ENCODE measurements at regions not wholly inside any gene's neighbourhood (a gene's known extent, or its start where the extent isn't known, plus 50 kb on each side); places are given as distances from the start of the nearest gene placed in this dataset.

DNA sequence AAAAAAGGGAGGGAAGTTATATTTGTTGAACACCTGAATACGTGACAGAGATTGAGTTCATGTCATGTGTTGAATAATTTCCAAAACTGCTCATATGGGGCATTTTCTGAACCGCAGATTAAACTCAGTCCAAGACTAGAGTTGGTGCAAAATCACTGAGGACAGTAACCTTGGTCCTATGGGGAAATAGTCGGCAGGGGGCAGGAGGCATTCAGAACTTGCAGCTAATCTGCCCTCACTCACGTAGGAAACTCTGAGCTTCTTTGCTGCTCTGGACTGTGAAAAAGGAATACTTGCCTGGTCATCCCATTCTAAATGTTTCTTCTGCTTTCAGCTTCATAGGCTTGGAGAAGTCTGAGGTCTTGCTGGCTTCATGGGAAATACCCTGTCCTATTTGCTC, 228.3 kb upstream of the ZP4 start:
- Histone ChIP-seq H3K79me2 (ENCODE audit: insufficient read depth, low read length) (no peaks in the 10 kb centered on the region), H4K20me1 (ENCODE audit: insufficient read depth, low read length) (no peaks in the 10 kb centered on the region), H3K4me1 (ENCODE audit: insufficient read depth, low read length) (no peaks in the 10 kb centered on the region), H3K4me3 (replicated peaks in 1 of 3; ENCODE audit: insufficient read depth in 1 of 3, low read depth in 2 of 3, low read length in 3 of 3) (no peak overlapping the region), H2AFZ (ENCODE audit: low read length) (no peak overlapping the region), H3K27me3 (ENCODE audit: control insufficient read depth in 1 of 2, insufficient read depth in 2 of 2, low read length in 2 of 2) (no peaks in the 10 kb centered on the region), H3K36me3 (replicated peaks in 1 of 2; ENCODE audit: control insufficient read depth in 1 of 2, insufficient read depth in 2 of 2, low read length in 2 of 2) (no peaks in the 10 kb centered on the region), H3K9me3 (ENCODE audit: low read length) (peaks cover 92% of the 10 kb centered on the region), H3K27ac (ENCODE audit: extremely low read length, insufficient read depth, low read length) (no peak overlapping the region), H3K9ac (ENCODE audit: insufficient read depth, low read depth, low read length) (no peak overlapping the region), H3K4me2 (ENCODE audit: low read depth, low read length) (no peak overlapping the region)
- 1% methylated on average over 4 of the region's 4 CpGs for WGBS (ENCODE audit: low lambda C conversion rate)
- ATAC-seq = no peak
- BruUV-seq (replicated peaks) = no TSS peak
- POLR2A ChIA-PET = no interaction called here
- CTCF ChIA-PET (ENCODE audit: low intra/inter-chr PET ratio, low total read pairs) = no interaction called here
- intact Hi-C loops (cut with micrococcal nuclease; ENCODE audit: unreplicated experiment) = no loop called here
- in situ Hi-C loops (cut with HindIII; ENCODE audit: extremely low pct_ligation_motif_present, low pct_unique_long_range_greater_than_20kb) = no loop called here
- DNase-seq (ENCODE audit: low spot score) = no peak
- TF ChIP-seq, protein P1, sequence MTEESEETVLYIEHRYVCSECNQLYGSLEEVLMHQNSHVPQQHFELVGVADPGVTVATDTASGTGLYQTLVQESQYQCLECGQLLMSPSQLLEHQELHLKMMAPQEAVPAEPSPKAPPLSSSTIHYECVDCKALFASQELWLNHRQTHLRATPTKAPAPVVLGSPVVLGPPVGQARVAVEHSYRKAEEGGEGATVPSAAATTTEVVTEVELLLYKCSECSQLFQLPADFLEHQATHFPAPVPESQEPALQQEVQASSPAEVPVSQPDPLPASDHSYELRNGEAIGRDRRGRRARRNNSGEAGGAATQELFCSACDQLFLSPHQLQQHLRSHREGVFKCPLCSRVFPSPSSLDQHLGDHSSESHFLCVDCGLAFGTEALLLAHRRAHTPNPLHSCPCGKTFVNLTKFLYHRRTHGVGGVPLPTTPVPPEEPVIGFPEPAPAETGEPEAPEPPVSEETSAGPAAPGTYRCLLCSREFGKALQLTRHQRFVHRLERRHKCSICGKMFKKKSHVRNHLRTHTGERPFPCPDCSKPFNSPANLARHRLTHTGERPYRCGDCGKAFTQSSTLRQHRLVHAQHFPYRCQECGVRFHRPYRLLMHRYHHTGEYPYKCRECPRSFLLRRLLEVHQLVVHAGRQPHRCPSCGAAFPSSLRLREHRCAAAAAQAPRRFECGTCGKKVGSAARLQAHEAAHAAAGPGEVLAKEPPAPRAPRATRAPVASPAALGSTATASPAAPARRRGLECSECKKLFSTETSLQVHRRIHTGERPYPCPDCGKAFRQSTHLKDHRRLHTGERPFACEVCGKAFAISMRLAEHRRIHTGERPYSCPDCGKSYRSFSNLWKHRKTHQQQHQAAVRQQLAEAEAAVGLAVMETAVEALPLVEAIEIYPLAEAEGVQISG (CRISPR knock-in tag; IDR thresholded peaks at IDR 0.05) = no peak
- FAIRE-seq = no peak

DNA sequence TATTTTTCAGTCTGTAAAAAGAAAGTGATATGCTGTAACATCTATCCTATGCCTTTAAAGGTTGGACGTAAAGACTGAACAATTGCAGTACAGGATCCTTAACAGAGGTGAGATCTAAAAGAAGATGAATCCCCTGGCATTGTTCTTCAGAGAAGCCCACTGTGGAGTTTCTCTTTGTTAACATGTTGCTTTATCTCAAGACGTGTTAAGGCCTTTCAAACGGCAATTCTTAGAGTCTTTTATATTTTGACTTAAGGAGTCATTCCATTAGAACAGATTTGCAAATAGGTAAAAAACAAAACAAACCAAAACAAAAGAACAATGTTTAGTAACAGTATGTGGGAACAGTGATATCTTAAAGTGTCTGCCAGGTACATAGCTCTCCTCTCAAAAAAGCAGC, 225.1 kb upstream of the ZP4 start:
- ChIA-PET POLR2A (no interaction called here), CTCF (ENCODE audit: low intra/inter-chr PET ratio, low total read pairs) (no interaction called here)
- H3K36me3 ChIP-seq (replicated peaks in 1 of 2; ENCODE audit: control insufficient read depth in 1 of 2, insufficient read depth in 2 of 2, low read length in 2 of 2) = no peaks in the 10 kb centered on the region
- BruUV-seq (replicated peaks) = no TSS peak
- in situ Hi-C loops (cut with HindIII; ENCODE audit: extremely low pct_ligation_motif_present, low pct_unique_long_range_greater_than_20kb) = no loop called here
- no peak overlapping the region for H3K4me3 ChIP-seq (replicated peaks in 1 of 3; ENCODE audit: insufficient read depth in 1 of 3, low read depth in 2 of 3, low read length in 3 of 3)
- H3K27ac ChIP-seq (ENCODE audit: extremely low read length, insufficient read depth, low read length) = no peak overlapping the region
- intact Hi-C loops (cut with micrococcal nuclease; ENCODE audit: unreplicated experiment) = no loop called here
- H3K79me2 ChIP-seq (ENCODE audit: insufficient read depth, low read length) = no peaks in the 10 kb centered on the region
- no peak for ATAC-seq
- 3% methylated on average over 3 of the region's 3 CpGs for WGBS (ENCODE audit: low lambda C conversion rate)
- no peak for FAIRE-seq
- no peaks in the 10 kb centered on the region for H3K4me1 ChIP-seq (ENCODE audit: insufficient read depth, low read length)
- no peak overlapping the region for H2AFZ ChIP-seq (ENCODE audit: low read length)
- H3K4me2 ChIP-seq (ENCODE audit: low read depth, low read length) = no peak overlapping the region
- H3K9ac ChIP-seq (ENCODE audit: insufficient read depth, low read depth, low read length) = no peak overlapping the region
- no peaks in the 10 kb centered on the region for H3K27me3 ChIP-seq (ENCODE audit: control insufficient read depth in 1 of 2, insufficient read depth in 2 of 2, low read length in 2 of 2)
- H3K9me3 ChIP-seq (ENCODE audit: low read length) = peaks cover 95% of the 10 kb centered on the region
- no peaks in the 10 kb centered on the region for H4K20me1 ChIP-seq (ENCODE audit: insufficient read depth, low read length)
- no peak for DNase-seq (ENCODE audit: low spot score)
- TF ChIP-seq CCAR2 (optimal IDR thresholded peaks at IDR 0.05; ENCODE audit: low read depth, low read length) (no peak), SMAD9 (CRISPR knock-in tag; IDR thresholded peaks at IDR 0.05) (no peak), NFATC3 (CRISPR knock-in tag; IDR thresholded peaks at IDR 0.05) (no peak), ASH2L (IDR thresholded peaks at IDR 0.05; ENCODE audit: insufficient read length, low read depth, low read length) (no peak), RARA (CRISPR knock-in tag; IDR thresholded peaks at IDR 0.05) (no peak), MXD4 (CRISPR knock-in tag; IDR thresholded peaks at IDR 0.05) (no peak)
- TF ChIP-seq, protein P2, sequence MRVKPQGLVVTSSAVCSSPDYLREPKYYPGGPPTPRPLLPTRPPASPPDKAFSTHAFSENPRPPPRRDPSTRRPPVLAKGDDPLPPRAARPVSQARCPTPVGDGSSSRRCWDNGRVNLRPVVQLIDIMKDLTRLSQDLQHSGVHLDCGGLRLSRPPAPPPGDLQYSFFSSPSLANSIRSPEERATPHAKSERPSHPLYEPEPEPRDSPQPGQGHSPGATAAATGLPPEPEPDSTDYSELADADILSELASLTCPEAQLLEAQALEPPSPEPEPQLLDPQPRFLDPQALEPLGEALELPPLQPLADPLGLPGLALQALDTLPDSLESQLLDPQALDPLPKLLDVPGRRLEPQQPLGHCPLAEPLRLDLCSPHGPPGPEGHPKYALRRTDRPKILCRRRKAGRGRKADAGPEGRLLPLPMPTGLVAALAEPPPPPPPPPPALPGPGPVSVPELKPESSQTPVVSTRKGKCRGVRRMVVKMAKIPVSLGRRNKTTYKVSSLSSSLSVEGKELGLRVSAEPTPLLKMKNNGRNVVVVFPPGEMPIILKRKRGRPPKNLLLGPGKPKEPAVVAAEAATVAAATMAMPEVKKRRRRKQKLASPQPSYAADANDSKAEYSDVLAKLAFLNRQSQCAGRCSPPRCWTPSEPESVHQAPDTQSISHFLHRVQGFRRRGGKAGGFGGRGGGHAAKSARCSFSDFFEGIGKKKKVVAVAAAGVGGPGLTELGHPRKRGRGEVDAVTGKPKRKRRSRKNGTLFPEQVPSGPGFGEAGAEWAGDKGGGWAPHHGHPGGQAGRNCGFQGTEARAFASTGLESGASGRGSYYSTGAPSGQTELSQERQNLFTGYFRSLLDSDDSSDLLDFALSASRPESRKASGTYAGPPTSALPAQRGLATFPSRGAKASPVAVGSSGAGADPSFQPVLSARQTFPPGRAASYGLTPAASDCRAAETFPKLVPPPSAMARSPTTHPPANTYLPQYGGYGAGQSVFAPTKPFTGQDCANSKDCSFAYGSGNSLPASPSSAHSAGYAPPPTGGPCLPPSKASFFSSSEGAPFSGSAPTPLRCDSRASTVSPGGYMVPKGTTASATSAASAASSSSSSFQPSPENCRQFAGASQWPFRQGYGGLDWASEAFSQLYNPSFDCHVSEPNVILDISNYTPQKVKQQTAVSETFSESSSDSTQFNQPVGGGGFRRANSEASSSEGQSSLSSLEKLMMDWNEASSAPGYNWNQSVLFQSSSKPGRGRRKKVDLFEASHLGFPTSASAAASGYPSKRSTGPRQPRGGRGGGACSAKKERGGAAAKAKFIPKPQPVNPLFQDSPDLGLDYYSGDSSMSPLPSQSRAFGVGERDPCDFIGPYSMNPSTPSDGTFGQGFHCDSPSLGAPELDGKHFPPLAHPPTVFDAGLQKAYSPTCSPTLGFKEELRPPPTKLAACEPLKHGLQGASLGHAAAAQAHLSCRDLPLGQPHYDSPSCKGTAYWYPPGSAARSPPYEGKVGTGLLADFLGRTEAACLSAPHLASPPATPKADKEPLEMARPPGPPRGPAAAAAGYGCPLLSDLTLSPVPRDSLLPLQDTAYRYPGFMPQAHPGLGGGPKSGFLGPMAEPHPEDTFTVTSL (CRISPR knock-in tag; IDR thresholded peaks at IDR 0.05; ENCODE audit: borderline replicate concordance) = no peak
- TF ChIP-seq, protein P3, sequence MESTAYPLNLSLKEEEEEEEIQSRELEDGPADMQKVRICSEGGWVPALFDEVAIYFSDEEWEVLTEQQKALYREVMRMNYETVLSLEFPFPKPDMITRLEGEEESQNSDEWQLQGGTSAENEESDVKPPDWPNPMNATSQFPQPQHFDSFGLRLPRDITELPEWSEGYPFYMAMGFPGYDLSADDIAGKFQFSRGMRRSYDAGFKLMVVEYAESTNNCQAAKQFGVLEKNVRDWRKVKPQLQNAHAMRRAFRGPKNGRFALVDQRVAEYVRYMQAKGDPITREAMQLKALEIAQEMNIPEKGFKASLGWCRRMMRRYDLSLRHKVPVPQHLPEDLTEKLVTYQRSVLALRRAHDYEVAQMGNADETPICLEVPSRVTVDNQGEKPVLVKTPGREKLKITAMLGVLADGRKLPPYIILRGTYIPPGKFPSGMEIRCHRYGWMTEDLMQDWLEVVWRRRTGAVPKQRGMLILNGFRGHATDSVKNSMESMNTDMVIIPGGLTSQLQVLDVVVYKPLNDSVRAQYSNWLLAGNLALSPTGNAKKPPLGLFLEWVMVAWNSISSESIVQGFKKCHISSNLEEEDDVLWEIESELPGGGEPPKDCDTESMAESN (CRISPR knock-in tag; conservative IDR thresholded peaks at IDR 0.05) = no peak
